Fibroblast of mammary gland (primary cell): ENCODE measurements at regions not wholly inside any gene's neighbourhood (a gene's known extent, or its start where the extent isn't known, plus 50 kb on each side); places are given as distances from the start of the nearest gene placed in this dataset.

Source experiments
- DNase-seq: peaks from one replicate; pipeline ENCODE4 v3.0.0-alpha.2; 2010; ENCODE audit warnings: low read depth
- H3K4me3 ChIP-seq: 2 replicates; pipeline ENCODE4 v1.5.1; 2011; ENCODE audit warnings: low read depth, mild to moderate bottlenecking, low read length, moderate library complexity; ENCODE audit not compliant: control insufficient read depth
- TF ChIP-seq, protein P1 (sequence below): conservative IDR thresholded peaks from 2 replicates; pipeline ENCODE4 v1.5.1; 2011; ENCODE audit warnings: low read depth, low read length, inconsistent platforms; ENCODE audit not compliant: control insufficient read depth, insufficient read depth

DNA sequence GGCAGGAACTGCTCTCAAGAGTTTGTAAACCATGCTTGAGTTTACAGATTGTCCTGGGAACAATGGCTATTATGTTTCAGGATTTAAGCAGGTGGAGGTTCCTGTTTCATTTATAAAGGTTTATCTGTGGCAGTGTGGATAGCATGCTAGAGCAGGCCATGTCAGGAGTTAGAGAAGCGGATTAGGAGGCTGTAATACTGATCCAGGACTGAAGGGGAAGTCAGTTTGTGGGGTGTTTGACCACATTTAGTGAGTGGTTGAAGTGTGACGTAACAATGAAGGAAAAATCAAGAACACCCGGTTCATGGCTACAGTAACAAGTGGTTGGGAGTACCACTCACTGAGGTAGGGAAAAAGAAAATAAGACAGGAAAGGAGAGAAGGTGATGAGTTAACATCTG is 299.0 kb downstream of the TLR4 start:
- H3K4me3 ChIP-seq, result no peak overlapping the region
- DNase-seq, result no peak
- TF ChIP-seq, protein P1, sequence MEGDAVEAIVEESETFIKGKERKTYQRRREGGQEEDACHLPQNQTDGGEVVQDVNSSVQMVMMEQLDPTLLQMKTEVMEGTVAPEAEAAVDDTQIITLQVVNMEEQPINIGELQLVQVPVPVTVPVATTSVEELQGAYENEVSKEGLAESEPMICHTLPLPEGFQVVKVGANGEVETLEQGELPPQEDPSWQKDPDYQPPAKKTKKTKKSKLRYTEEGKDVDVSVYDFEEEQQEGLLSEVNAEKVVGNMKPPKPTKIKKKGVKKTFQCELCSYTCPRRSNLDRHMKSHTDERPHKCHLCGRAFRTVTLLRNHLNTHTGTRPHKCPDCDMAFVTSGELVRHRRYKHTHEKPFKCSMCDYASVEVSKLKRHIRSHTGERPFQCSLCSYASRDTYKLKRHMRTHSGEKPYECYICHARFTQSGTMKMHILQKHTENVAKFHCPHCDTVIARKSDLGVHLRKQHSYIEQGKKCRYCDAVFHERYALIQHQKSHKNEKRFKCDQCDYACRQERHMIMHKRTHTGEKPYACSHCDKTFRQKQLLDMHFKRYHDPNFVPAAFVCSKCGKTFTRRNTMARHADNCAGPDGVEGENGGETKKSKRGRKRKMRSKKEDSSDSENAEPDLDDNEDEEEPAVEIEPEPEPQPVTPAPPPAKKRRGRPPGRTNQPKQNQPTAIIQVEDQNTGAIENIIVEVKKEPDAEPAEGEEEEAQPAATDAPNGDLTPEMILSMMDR, result no peak

DNA sequence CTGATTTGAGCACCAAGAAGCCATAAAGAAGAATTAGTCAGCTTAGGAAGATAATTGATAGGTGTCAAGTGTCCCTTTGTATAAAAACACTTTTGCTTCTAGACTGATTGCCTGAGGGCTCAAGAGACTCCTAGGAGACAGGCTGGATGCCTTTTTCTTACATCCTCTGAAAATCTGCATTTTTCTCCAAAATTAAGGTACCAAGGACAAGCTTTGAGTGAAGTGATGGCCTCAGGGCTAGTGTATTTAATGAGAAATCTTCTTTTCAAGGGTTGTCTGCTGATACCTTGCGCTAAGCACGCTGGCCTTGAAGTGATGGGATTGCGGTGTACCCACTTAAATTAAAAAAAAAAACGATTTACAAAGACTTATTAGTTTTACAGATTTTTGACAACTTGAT is 304.0 kb downstream of the TLR4 start:
- DNase-seq, result no peak
- TF ChIP-seq, protein P1, result no peak
- no peak overlapping the region for H3K4me3 ChIP-seq

DNA sequence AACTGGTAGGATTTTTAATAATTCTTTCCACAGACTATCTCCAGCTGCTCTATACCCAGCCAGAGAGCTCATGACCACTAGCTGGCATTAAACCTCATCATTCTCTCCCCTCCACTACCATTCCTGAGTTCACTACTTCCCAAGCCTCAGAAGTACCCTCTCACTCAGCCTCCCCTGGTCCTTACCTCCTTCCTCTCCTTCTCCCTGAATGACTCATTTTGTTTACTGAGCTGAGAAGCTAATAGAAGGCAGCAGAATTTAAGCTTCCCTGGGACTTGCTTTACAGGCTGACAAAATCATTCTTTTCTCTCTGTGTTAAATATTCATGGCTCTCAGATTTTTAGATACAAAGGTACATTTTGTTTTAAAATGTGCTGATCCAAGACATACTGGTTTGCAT is 305.4 kb downstream of the TLR4 start:
- no peak for DNase-seq
- no peak overlapping the region for H3K4me3 ChIP-seq
- TF ChIP-seq, protein P1, result no peak

DNA sequence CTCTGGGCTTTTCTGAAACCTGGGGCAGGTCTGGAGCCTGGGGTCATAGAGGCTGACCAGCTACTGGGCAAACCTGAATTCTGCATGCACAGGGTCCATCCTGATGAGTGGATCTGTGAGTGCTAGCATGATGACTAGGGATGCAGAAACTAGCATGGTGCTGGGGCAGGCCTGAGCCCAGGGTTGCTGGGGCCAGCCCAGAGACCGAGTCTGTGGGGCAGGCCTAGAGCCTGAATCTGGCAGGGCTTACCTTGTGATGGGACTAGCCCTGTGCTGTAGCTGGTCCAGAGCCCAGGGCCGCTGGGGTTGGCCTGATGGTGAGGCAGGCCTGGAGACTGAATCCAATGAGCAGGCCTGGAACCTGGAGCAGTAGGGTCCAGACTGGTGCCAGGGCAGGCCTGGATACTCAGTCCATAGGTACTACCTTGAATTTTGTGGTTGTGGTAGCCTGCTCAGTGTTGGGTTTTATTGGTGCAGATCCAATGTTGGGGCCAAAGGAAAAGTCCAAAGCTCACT is 313.5 kb downstream of the TLR4 start:
- TF ChIP-seq, protein P1, result no peak
- DNase-seq, result no peak
- H3K4me3 ChIP-seq, result no peak overlapping the region

DNA sequence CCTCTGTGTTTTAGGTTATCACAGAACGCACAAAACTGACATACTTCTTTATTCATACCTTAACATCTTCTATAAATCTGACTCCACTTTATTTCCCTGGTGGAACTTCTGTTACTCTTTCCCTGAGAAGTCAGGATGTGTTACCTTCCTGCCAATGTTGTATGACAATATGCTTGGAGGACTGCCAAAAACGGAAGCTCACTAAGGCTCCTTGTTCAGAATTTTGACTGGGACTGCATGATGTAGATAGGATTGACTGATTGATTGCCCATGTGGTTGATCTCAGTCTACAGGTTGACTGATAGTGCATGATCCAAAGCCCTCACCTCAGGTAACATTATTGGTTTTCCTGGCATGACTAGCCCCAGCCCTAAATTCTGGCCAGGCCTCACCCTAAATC is 319.4 kb downstream of the TLR4 start:
- TF ChIP-seq, protein P1, result no peak
- DNase-seq, result no peak
- H3K4me3 ChIP-seq, result no peak overlapping the region

DNA sequence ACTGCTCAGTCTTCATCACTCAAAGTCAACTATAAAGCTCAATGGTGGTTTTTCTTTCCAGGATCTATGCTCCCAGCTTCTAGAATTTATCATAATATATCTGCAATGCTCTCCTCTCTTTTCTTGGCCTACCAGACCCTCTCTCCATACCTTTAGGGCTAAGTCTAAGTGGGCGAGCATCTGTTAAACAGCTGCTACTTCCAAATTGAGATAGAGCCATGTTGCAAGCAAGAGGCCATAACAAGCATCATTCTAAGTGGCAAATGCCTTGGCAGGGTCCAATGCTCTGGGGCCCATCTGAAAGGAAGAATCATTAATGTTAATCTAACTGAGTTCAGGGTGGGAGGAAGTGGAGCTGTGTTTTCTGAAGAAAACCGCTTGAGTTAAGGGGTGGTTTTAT is 324.0 kb downstream of the TLR4 start:
- TF ChIP-seq, protein P1, result no peak
- no peak for DNase-seq
- no peak overlapping the region for H3K4me3 ChIP-seq

DNA sequence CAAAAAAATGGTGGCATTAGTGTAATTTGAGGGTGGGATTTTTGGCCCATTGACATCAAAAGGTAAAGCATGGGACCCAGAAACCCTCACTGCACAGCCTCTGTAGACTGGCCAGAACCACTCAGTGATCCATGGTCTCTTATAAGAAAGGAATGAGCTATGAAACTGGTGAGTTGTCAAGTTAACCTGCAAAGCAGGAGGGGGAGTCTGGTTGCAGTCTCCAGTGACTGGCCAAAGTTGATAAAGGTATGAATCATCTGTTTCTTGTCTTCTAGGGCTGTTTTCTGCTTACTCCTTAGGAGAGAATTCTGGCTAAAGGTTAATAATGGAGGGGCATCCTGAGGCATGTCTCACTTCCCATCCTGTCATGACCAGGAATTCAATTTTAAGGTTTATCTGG is 325.2 kb downstream of the TLR4 start:
- no peak overlapping the region for H3K4me3 ChIP-seq
- TF ChIP-seq, protein P1, result no peak
- no peak for DNase-seq
